HG03378 (cell line): ENCODE measurements at regions not wholly inside any gene's neighbourhood (a gene's known extent, or its start where the extent isn't known, plus 50 kb on each side); places are given as distances from the start of the nearest gene placed in this dataset.

Experiments used
- ATAC-seq: cut with Tn5 transposase; IDR thresholded peaks from one replicate; pipeline ENCODE4 v1.9.1; 2021; ENCODE audit warnings: mild to moderate bottlenecking, moderate library complexity; ENCODE audit not compliant: unreplicated experiment

GRCh38 chr1:216898801-216899200 is 175.6 kb upstream of the ESRRG start:
- no peak for ATAC-seq

GRCh38 chr1:216896146-216896545 is 172.9 kb upstream of the ESRRG start:
- ATAC-seq, result no peak

- no peak for ATAC-seq
Observed at GRCh38 chr1:216894494-216894893, 171.3 kb upstream of the ESRRG start.

- ATAC-seq, result no peak
Observed at GRCh38 chr1:216892581-216893160, 169.4 kb upstream of the ESRRG start.

- ATAC-seq, result no peak
Observed at GRCh38 chr1:216890871-216891270, 167.6 kb upstream of the ESRRG start.

GRCh38 chr1:216888731-216889130 is 165.5 kb upstream of the ESRRG start:
- ATAC-seq, result no peak

- no peak for ATAC-seq
Observed at GRCh38 chr1:216887032-216887431, 163.8 kb upstream of the ESRRG start.

GRCh38 chr1:216884614-216885229 is 161.5 kb upstream of the ESRRG start:
- ATAC-seq, result no peak

GRCh38 chr1:216883518-216883917 is 160.3 kb upstream of the ESRRG start:
- no peak for ATAC-seq

- no peak for ATAC-seq
Observed at GRCh38 chr1:216881695-216882094, 158.5 kb upstream of the ESRRG start.

- ATAC-seq, result no peak
Observed at GRCh38 chr1:216866714-216867113, 143.5 kb upstream of the ESRRG start.

GRCh38 chr1:216855810-216856209 is 132.6 kb upstream of the ESRRG start:
- no peak for ATAC-seq

GRCh38 chr1:216854836-216855484 is 131.7 kb upstream of the ESRRG start:
- no peak for ATAC-seq

GRCh38 chr1:216851073-216851472 is 127.8 kb upstream of the ESRRG start:
- ATAC-seq, result no peak

- ATAC-seq, result no peak
Observed at GRCh38 chr1:216849146-216849545, 125.9 kb upstream of the ESRRG start.

- no peak for ATAC-seq
Observed at GRCh38 chr1:216847397-216848036, 124.3 kb upstream of the ESRRG start.

- ATAC-seq, result no peak
Observed at GRCh38 chr1:216846339-216846738, 123.1 kb upstream of the ESRRG start.

- ATAC-seq, result no peak
Observed at GRCh38 chr1:216843409-216843808, 120.2 kb upstream of the ESRRG start.

GRCh38 chr1:216841165-216841564 is 117.9 kb upstream of the ESRRG start:
- ATAC-seq, result no peak

GRCh38 chr1:216836316-216836715 is 113.1 kb upstream of the ESRRG start:
- ATAC-seq, result no peak

GRCh38 chr1:216833509-216833908 is 110.3 kb upstream of the ESRRG start:
- ATAC-seq, result no peak

GRCh38 chr1:216832192-216832591 is 109.0 kb upstream of the ESRRG start:
- no peak for ATAC-seq
